H9 (cell line): ENCODE measurements at regions not wholly inside any gene's neighbourhood (a gene's known extent, or its start where the extent isn't known, plus 50 kb on each side); places are given as distances from the start of the nearest gene placed in this dataset.
"Not testable (repeated sequence)": the region's sequence is repeated elsewhere in the genome, so short reads cannot be mapped to it uniquely, and the experiment has no call there.

Experiments used
- DNase-seq: peaks from one replicate; pipeline ENCODE4 v3.0.0-alpha.2; 2017
- H2AFZ ChIP-seq: one replicate; pipeline ENCODE4 v1.6.1; 2013; ENCODE audit warnings: mild to moderate bottlenecking, low read length, control low read depth, moderate library complexity
- H2AK5ac ChIP-seq: 2 replicates; pipeline ENCODE4 v1.6.1; 2013; ENCODE audit warnings: low read length, control low read depth, mixed read lengths; ENCODE audit not compliant: insufficient read length
- H2BK120ac ChIP-seq: one replicate; pipeline ENCODE4 v1.6.1; 2013; ENCODE audit warnings: low read depth, mild to moderate bottlenecking, low read length, control low read depth, inconsistent platforms; ENCODE audit not compliant: poor library complexity, severe bottlenecking
- H2BK12ac ChIP-seq: 2 replicates; pipeline ENCODE4 v1.6.1; 2013; ENCODE audit warnings: low read length, control low read depth, mixed read lengths, low read depth; ENCODE audit not compliant: insufficient read length
- H2BK15ac ChIP-seq: 2 replicates; pipeline ENCODE4 v1.6.1; 2013; ENCODE audit warnings: low read depth, low read length, control low read depth
- H2BK20ac ChIP-seq: one replicate; pipeline ENCODE4 v1.6.1; 2013; ENCODE audit warnings: low read depth, mild to moderate bottlenecking, low read length, control low read depth, inconsistent platforms; ENCODE audit not compliant: poor library complexity, severe bottlenecking
- H2BK5ac ChIP-seq: 2 replicates; pipeline ENCODE4 v1.6.1; 2013; ENCODE audit warnings: low read length, control low read depth, mixed read lengths; ENCODE audit not compliant: insufficient read length
- H3K14ac ChIP-seq: 2 replicates; pipeline ENCODE4 v1.6.1; 2013; ENCODE audit warnings: low read length, control low read depth; ENCODE audit not compliant: insufficient read depth
- H3K18ac ChIP-seq: 2 replicates; pipeline ENCODE4 v1.6.1; 2013; ENCODE audit warnings: low read depth, mild to moderate bottlenecking, mixed read lengths, low read length, control low read depth; ENCODE audit not compliant: insufficient read length
- H3K23ac ChIP-seq: 2 replicates; pipeline ENCODE4 v1.6.1; 2013; ENCODE audit warnings: low read length, control low read depth, mixed read lengths, low read depth; ENCODE audit not compliant: insufficient read length
- H3K23me2 ChIP-seq: 2 replicates; pipeline ENCODE4 v1.6.1; 2013; ENCODE audit warnings: low read depth, mild to moderate bottlenecking, mixed read lengths, low read length, control low read depth; ENCODE audit not compliant: insufficient read length, poor library complexity, severe bottlenecking
- H3K27ac ChIP-seq: 2 replicates; pipeline ENCODE4 v1.5.1; 2013; ENCODE audit warnings: low read length, control low read depth, mixed read lengths, low read depth; ENCODE audit not compliant: insufficient read length
- H3K27me3 ChIP-seq: 2 replicates; pipeline ENCODE4 v1.6.1; 2013; ENCODE audit warnings: low read length, control low read depth, inconsistent platforms; ENCODE audit not compliant: insufficient read depth
- H3K4ac ChIP-seq: 2 replicates; pipeline ENCODE4 v1.6.1; 2013; ENCODE audit warnings: low read depth, mild to moderate bottlenecking, control low read depth, inconsistent platforms, low read length, moderate library complexity
- H3K4me1 ChIP-seq: 2 replicates; pipeline ENCODE4 v1.6.1; 2013; ENCODE audit warnings: low read length, control low read depth, inconsistent platforms; ENCODE audit not compliant: insufficient read depth
- H3K4me2 ChIP-seq: 2 replicates; pipeline ENCODE4 v1.6.1; 2013; ENCODE audit warnings: low read length, control low read depth, mixed read lengths; ENCODE audit not compliant: insufficient read length, insufficient read depth
- H3K56ac ChIP-seq: 2 replicates; pipeline ENCODE4 v1.6.1; 2013; ENCODE audit warnings: low read depth, mild to moderate bottlenecking, mixed read lengths, low read length, control low read depth; ENCODE audit not compliant: insufficient read length
- H3K79me1 ChIP-seq: 2 replicates; pipeline ENCODE4 v1.6.1; 2013; ENCODE audit warnings: low read depth, mild to moderate bottlenecking, moderate library complexity, low read length, control low read depth, inconsistent platforms; ENCODE audit not compliant: insufficient read depth, poor library complexity, severe bottlenecking
- H3K79me2 ChIP-seq: 2 replicates; pipeline ENCODE4 v1.6.1; 2013; ENCODE audit warnings: low read length, control low read depth, inconsistent platforms; ENCODE audit not compliant: insufficient read depth
- H3K9ac ChIP-seq: 2 replicates; pipeline ENCODE4 v1.6.1; 2013; ENCODE audit warnings: low read length, control low read depth, mixed read lengths; ENCODE audit not compliant: insufficient read length; ENCODE audit errors: extremely low read depth
- H3K9me3 ChIP-seq: one replicate; pipeline ENCODE4 v1.6.1; 2013; ENCODE audit warnings: low read depth, low read length, inconsistent platforms; ENCODE audit not compliant: control insufficient read depth
- H3T11ph ChIP-seq: one replicate; pipeline ENCODE4 v1.6.1; 2013; ENCODE audit warnings: mild to moderate bottlenecking, low read length, control low read depth, inconsistent platforms
- H4K20me1 ChIP-seq: one replicate; pipeline ENCODE4 v1.6.1; 2013; ENCODE audit not compliant: control insufficient read depth, insufficient read length, insufficient read depth
- H4K5ac ChIP-seq: 2 replicates; pipeline ENCODE4 v1.6.1; 2013; ENCODE audit warnings: low read depth, mild to moderate bottlenecking, mixed read lengths, low read length, control low read depth; ENCODE audit not compliant: insufficient read length
- H4K8ac ChIP-seq: replicated peaks from 2 replicates; pipeline ENCODE4 v1.6.1; 2013; ENCODE audit warnings: low read length, control low read depth, mixed read lengths, low read depth; ENCODE audit not compliant: insufficient read length
- H4K91ac ChIP-seq: 2 replicates; pipeline ENCODE4 v1.6.1; 2013; ENCODE audit warnings: low read depth, mild to moderate bottlenecking, moderate library complexity, mixed read lengths, low read length, control low read depth; ENCODE audit not compliant: insufficient read length
- H3K27ac Mint-ChIP-seq, 3 experiments: 2 replicates in 2 of 3; 3 replicates in 1 of 3; pipeline ENCODE4 v1.8.0; 2020 to 2021; ENCODE audit warnings: mixed read lengths in 3 of 3, mild to moderate bottlenecking in 1 of 3, moderate library complexity in 1 of 3
- H3K27me3 Mint-ChIP-seq: 2 replicates; pipeline ENCODE4 v1.8.0; 2021; ENCODE audit warnings: low read depth, mild to moderate bottlenecking, moderate library complexity, mixed read lengths
- H3K36me3 Mint-ChIP-seq, 3 experiments: 2 replicates in 2 of 3; 3 replicates in 1 of 3; pipeline ENCODE4 v1.8.0; 2020 to 2021; ENCODE audit warnings: low read depth in 3 of 3, mixed read lengths in 3 of 3; ENCODE audit not compliant: insufficient read depth in 1 of 3
- H3K4me1 Mint-ChIP-seq, 2 experiments: 2 replicates each; pipeline ENCODE4 v1.8.0; 2020; ENCODE audit warnings: mixed read lengths in 2 of 2
- H3K4me3 Mint-ChIP-seq, 2 experiments: 2 replicates in 1 of 2; 3 replicates in 1 of 2; pipeline ENCODE4 v1.8.0; 2020 to 2021; ENCODE audit warnings: mild to moderate bottlenecking in 2 of 2, mixed read lengths in 2 of 2, moderate library complexity in 1 of 2
- H3K9me3 Mint-ChIP-seq, 2 experiments: 2 replicates in 1 of 2; 3 replicates in 1 of 2; pipeline ENCODE4 v1.8.0; 2020; ENCODE audit warnings: mild to moderate bottlenecking in 2 of 2, mixed read lengths in 2 of 2, moderate library complexity in 1 of 2
- CTCF ChIP-seq: fragments of 200-600 bp; sonication (generic); conservative IDR thresholded peaks from 3 replicates; pipeline ENCODE4 v1.8.0; 2021; ENCODE audit warnings: antibody characterized with exemption, mild to moderate bottlenecking
- WGBS: extraction: QIAGEN DNeasy Blood & Tissue Kit; methylation state at CpG from one replicate; pipeline ENCODE4 v1.1.7; 2013; ENCODE audit warnings: missing lambda C conversion rate, low lambda C conversion rate, mixed read lengths; ENCODE audit not compliant: insufficient read length; ENCODE audit errors: extremely low coverage; 5-methylcytosine and 5-hydroxymethylcytosine counted together

GRCh38 chrX:137143864-137144263 is 110.1 kb upstream of the GPR101 start:
- Histone ChIP-seq H3K4ac (no peak overlapping the region), H2BK5ac (no peak overlapping the region), H3K79me1 (no peaks in the 10 kb centered on the region), H2AFZ (no peak overlapping the region), H3K23me2 (no peaks in the 10 kb centered on the region), H2AK5ac (no peak overlapping the region), H3K79me2 (no peaks in the 10 kb centered on the region), H3K4me1 (no peaks in the 10 kb centered on the region), H4K20me1 (no peaks in the 10 kb centered on the region), H2BK120ac (no peak overlapping the region), H2BK20ac (no peak overlapping the region), H2BK12ac (no peak overlapping the region), H3K27ac (no peak overlapping the region), H4K8ac (no peak overlapping the region), H3K9me3 (peaks cover 47% of the 10 kb centered on the region), H3K23ac (no peak overlapping the region), H2BK15ac (no peak overlapping the region), H3K56ac (no peak overlapping the region), H3K4me2 (no peak overlapping the region), H4K5ac (no peak overlapping the region), H3K9ac (no peak overlapping the region), H4K91ac (no peak overlapping the region), H3K27me3 (no peaks in the 10 kb centered on the region), H3K18ac (no peak overlapping the region), H3K14ac (no peak overlapping the region), H3T11ph (no peak overlapping the region)
- Mint-ChIP-seq H3K9me3 (peaks cover 27 to 60% of the 10 kb centered on the region in 2 experiments), H3K27ac (no peak overlapping the region), H3K27me3 (peaks cover 3% of the 10 kb centered on the region), H3K4me1 (no peaks in the 10 kb centered on the region), H3K36me3 (peaks cover 0 to 2% (median 0%) of the 10 kb centered on the region in 3 experiments; a peak in 1 of 7 replicates), H3K4me3 (no peak overlapping the region)
- WGBS: no CpG with 5 or more reads among the region's 5 CpGs
- no peak for TF ChIP-seq CTCF
- DNase-seq: no peak

- H3K9me3 Mint-ChIP-seq: peaks cover 66 to 78% of the 10 kb centered on the region in 2 experiments
- not testable (repeated sequence) for H3K4me1 Mint-ChIP-seq
- no CpG with 5 or more reads among the region's 8 CpGs for WGBS
Measured at GRCh38 chrX:137122651-137123050, 88.9 kb upstream of the GPR101 start.

More at GRCh38 chrX:137122651-137123050, 88.9 kb upstream of the GPR101 start:
- not testable (repeated sequence) for H3K4me2 ChIP-seq, H2BK120ac ChIP-seq, H3K79me2 ChIP-seq, H3K27ac Mint-ChIP-seq, H3K79me1 ChIP-seq, H3K56ac ChIP-seq, H3K23me2 ChIP-seq, DNase-seq, H3K14ac ChIP-seq, H2BK20ac ChIP-seq, H2BK15ac ChIP-seq, H3K9ac ChIP-seq, H3K23ac ChIP-seq, H3K27me3 ChIP-seq, H4K20me1 ChIP-seq, H4K91ac ChIP-seq, H3K4ac ChIP-seq, H3K27ac ChIP-seq, H3K9me3 ChIP-seq, H3K27me3 Mint-ChIP-seq, H2BK12ac ChIP-seq, H4K5ac ChIP-seq, H3K4me1 ChIP-seq, H2AFZ ChIP-seq, H3K18ac ChIP-seq, H3T11ph ChIP-seq, H3K4me3 Mint-ChIP-seq, H2AK5ac ChIP-seq, H4K8ac ChIP-seq, H2BK5ac ChIP-seq
- H3K36me3 Mint-ChIP-seq: peaks cover 5 to 17% (median 10%) of the 10 kb centered on the region in 3 experiments
